ENCODE measurements at regions not wholly inside any gene's neighbourhood (a gene's known extent, or its start where the extent isn't known, plus 50 kb on each side); places are given as distances from the start of the nearest gene placed in this dataset.
A peak's percentile ranks its signal among the peaks of the same experiment; 100 is the strongest.

- intact Hi-C loops (cut with micrococcal nuclease), result no loop called here
- no peaks in the 10 kb centered on the region for H3K9me3 ChIP-seq (ENCODE audit: control insufficient read depth in 1 of 2, low read length in 2 of 2)
- H3K27me3 ChIP-seq (ENCODE audit: insufficient read depth, low read length), result no peaks in the 10 kb centered on the region
- Mint-ChIP-seq H3K27me3 (peaks cover 5 to 7% of the 10 kb centered on the region in 2 donors), H3K4me3 (peak overlapping the region in 1 of 8 donors; percentile 1), H3K4me1 (peaks cover 8 to 17% (median 13%) of the 10 kb centered on the region in 4 donors), H3K9me3 (no peaks in the 10 kb centered on the region), H3K27ac (peak overlapping the region in 2 of 7 donors; percentile 17 to 58), H3K36me3 (no peaks in the 10 kb centered on the region)
- H3K4me3 ChIP-seq (ENCODE audit: low read length in 2 of 2), result no peak overlapping the region
- CTCF ChIA-PET (ENCODE audit: partially characterized antibody), result interaction anchor here (1.0 kb wide), 1 partner anchor 8 kb away, joined by 3 read pairs; no protein-coding TSS in a partner anchor
- H3K27ac ChIP-seq (ENCODE audit: low read depth, low read length), result no peak overlapping the region
- no peak for DNase-seq
- no peaks in the 10 kb centered on the region for H3K36me3 ChIP-seq (ENCODE audit: insufficient read depth, low read length)
- peaks cover 5% of the 10 kb centered on the region for H3K4me1 ChIP-seq (ENCODE audit: insufficient read depth, low read length)
- POLR2A ChIA-PET (ENCODE audit: partially characterized antibody), result no interaction called here
Measured at GRCh38 chr2:181810823-181811695, 80.5 kb upstream of the ITPRID2 start.

GRCh38 chr2:181812106-181812743, 79.3 kb upstream of the ITPRID2 start:
- H3K27ac Mint-ChIP-seq, result no peak overlapping the region
- Histone ChIP-seq H3K4me3 (ENCODE audit: low read length in 2 of 2) (no peak overlapping the region), H3K4me1 (ENCODE audit: insufficient read depth, low read length) (peaks cover 5% of the 10 kb centered on the region), H3K27me3 (ENCODE audit: insufficient read depth, low read length) (no peaks in the 10 kb centered on the region), H3K36me3 (ENCODE audit: insufficient read depth, low read length) (no peaks in the 10 kb centered on the region), H3K9me3 (ENCODE audit: control insufficient read depth in 1 of 2, low read length in 2 of 2) (no peaks in the 10 kb centered on the region), H3K27ac (ENCODE audit: low read depth, low read length) (no peak overlapping the region)
- intact Hi-C loops (cut with micrococcal nuclease), result no loop called here
- no peaks in the 10 kb centered on the region for H3K36me3 Mint-ChIP-seq
- no peak overlapping the region for H3K4me3 Mint-ChIP-seq
- ChIA-PET POLR2A (ENCODE audit: partially characterized antibody) (interaction anchor here (0.6 kb wide), 1 partner anchor 42 kb away, joined by 4 read pairs; no protein-coding TSS in a partner anchor), CTCF (ENCODE audit: partially characterized antibody) (interaction anchor here (0.8 to 1.0 kb wide), 2 partner anchors 9 to 19 kb away, joined by 3 read pairs; no protein-coding TSS in a partner anchor)
- no peak for DNase-seq
- no peaks in the 10 kb centered on the region for H3K9me3 Mint-ChIP-seq
- peaks cover 0 to 3% of the 10 kb centered on the region in 2 donors for H3K27me3 Mint-ChIP-seq
- H3K4me1 Mint-ChIP-seq, result peaks cover 8 to 17% (median 13%) of the 10 kb centered on the region in 4 donors

- H3K4me1 ChIP-seq (ENCODE audit: insufficient read depth, low read length), result peaks cover 5% of the 10 kb centered on the region
- H3K4me3 ChIP-seq (ENCODE audit: low read length in 2 of 2), result no peak overlapping the region
- no peaks in the 10 kb centered on the region for H3K9me3 Mint-ChIP-seq
- H3K9me3 ChIP-seq (ENCODE audit: control insufficient read depth in 1 of 2, low read length in 2 of 2), result no peaks in the 10 kb centered on the region
- H3K27ac ChIP-seq (ENCODE audit: low read depth, low read length), result no peak overlapping the region
- peaks cover 8 to 17% (median 13%) of the 10 kb centered on the region in 4 donors for H3K4me1 Mint-ChIP-seq
- H3K27me3 Mint-ChIP-seq, result peaks cover 0 to 3% of the 10 kb centered on the region in 2 donors
- H3K36me3 ChIP-seq (ENCODE audit: insufficient read depth, low read length), result no peaks in the 10 kb centered on the region
- intact Hi-C loops (cut with micrococcal nuclease), result no loop called here
- no peak overlapping the region for H3K27ac Mint-ChIP-seq
- POLR2A ChIA-PET (ENCODE audit: partially characterized antibody), result no interaction called here
- CTCF ChIA-PET (ENCODE audit: partially characterized antibody), result no interaction called here
- peak overlapping the region in 1 of 8 donors; percentile 16 for H3K4me3 Mint-ChIP-seq
- H3K27me3 ChIP-seq (ENCODE audit: insufficient read depth, low read length), result no peaks in the 10 kb centered on the region
- DNase-seq, result no peak
- no peaks in the 10 kb centered on the region for H3K36me3 Mint-ChIP-seq
Measured at GRCh38 chr2:181814057-181814491, 77.5 kb upstream of the ITPRID2 start.

- H3K9me3 Mint-ChIP-seq, result no peaks in the 10 kb centered on the region
- Histone ChIP-seq H3K27ac (ENCODE audit: low read depth, low read length) (no peak overlapping the region), H3K27me3 (ENCODE audit: insufficient read depth, low read length) (no peaks in the 10 kb centered on the region), H3K9me3 (ENCODE audit: control insufficient read depth in 1 of 2, low read length in 2 of 2) (no peaks in the 10 kb centered on the region), H3K36me3 (ENCODE audit: insufficient read depth, low read length) (no peaks in the 10 kb centered on the region), H3K4me3 (ENCODE audit: low read length in 2 of 2) (no peak overlapping the region), H3K4me1 (ENCODE audit: insufficient read depth, low read length) (peaks cover 5% of the 10 kb centered on the region)
- H3K27me3 Mint-ChIP-seq, result peaks cover 5 to 8% of the 10 kb centered on the region in 2 donors
- peaks cover 8 to 13% (median 12%) of the 10 kb centered on the region in 4 donors for H3K4me1 Mint-ChIP-seq
- CTCF ChIA-PET (ENCODE audit: partially characterized antibody), result no interaction called here
- H3K36me3 Mint-ChIP-seq, result no peaks in the 10 kb centered on the region
- H3K27ac Mint-ChIP-seq, result no peak overlapping the region
- POLR2A ChIA-PET (ENCODE audit: partially characterized antibody), result no interaction called here
- intact Hi-C loops (cut with micrococcal nuclease), result no loop called here
- no peak overlapping the region for H3K4me3 Mint-ChIP-seq
- DNase-seq, result no peak
Measured at GRCh38 chr2:181817509-181817908, 74.0 kb upstream of the ITPRID2 start.

GRCh38 chr2:181818058-181818680, 73.4 kb upstream of the ITPRID2 start:
- DNase-seq, result no peak
- intact Hi-C loops (cut with micrococcal nuclease), result no loop called here
- Mint-ChIP-seq H3K27ac (no peak overlapping the region), H3K4me3 (no peak overlapping the region), H3K36me3 (no peaks in the 10 kb centered on the region), H3K4me1 (peaks cover 8 to 13% (median 12%) of the 10 kb centered on the region in 4 donors), H3K27me3 (peaks cover 4 to 8% of the 10 kb centered on the region in 2 donors), H3K9me3 (no peaks in the 10 kb centered on the region)
- H3K27me3 ChIP-seq (ENCODE audit: insufficient read depth, low read length), result no peaks in the 10 kb centered on the region
- POLR2A ChIA-PET (ENCODE audit: partially characterized antibody), result no interaction called here
- peaks cover 5% of the 10 kb centered on the region for H3K4me1 ChIP-seq (ENCODE audit: insufficient read depth, low read length)
- H3K9me3 ChIP-seq (ENCODE audit: control insufficient read depth in 1 of 2, low read length in 2 of 2), result no peaks in the 10 kb centered on the region
- no peak overlapping the region for H3K4me3 ChIP-seq (ENCODE audit: low read length in 2 of 2)
- H3K36me3 ChIP-seq (ENCODE audit: insufficient read depth, low read length), result no peaks in the 10 kb centered on the region
- H3K27ac ChIP-seq (ENCODE audit: low read depth, low read length), result no peak overlapping the region
- CTCF ChIA-PET (ENCODE audit: partially characterized antibody), result no interaction called here

- Mint-ChIP-seq H3K27ac (no peak overlapping the region), H3K4me3 (no peak overlapping the region), H3K9me3 (no peaks in the 10 kb centered on the region), H3K36me3 (no peaks in the 10 kb centered on the region), H3K4me1 (peaks cover 4 to 9% (median 7%) of the 10 kb centered on the region in 4 donors), H3K27me3 (peaks cover 3 to 8% of the 10 kb centered on the region in 2 donors)
- CTCF ChIA-PET (ENCODE audit: partially characterized antibody), result no interaction called here
- no peak overlapping the region for H3K4me3 ChIP-seq (ENCODE audit: low read length in 2 of 2)
- intact Hi-C loops (cut with micrococcal nuclease), result no loop called here
- no peak for DNase-seq
- no peaks in the 10 kb centered on the region for H3K36me3 ChIP-seq (ENCODE audit: insufficient read depth, low read length)
- no peaks in the 10 kb centered on the region for H3K27me3 ChIP-seq (ENCODE audit: insufficient read depth, low read length)
- POLR2A ChIA-PET (ENCODE audit: partially characterized antibody), result no interaction called here
- H3K9me3 ChIP-seq (ENCODE audit: control insufficient read depth in 1 of 2, low read length in 2 of 2), result no peaks in the 10 kb centered on the region
- peaks cover 5% of the 10 kb centered on the region for H3K4me1 ChIP-seq (ENCODE audit: insufficient read depth, low read length)
- H3K27ac ChIP-seq (ENCODE audit: low read depth, low read length), result no peak overlapping the region
Measured at GRCh38 chr2:181818840-181819239, 72.7 kb upstream of the ITPRID2 start.

GRCh38 chr2:181821049-181821448, 70.5 kb upstream of the ITPRID2 start:
- Mint-ChIP-seq H3K4me1 (no peaks in the 10 kb centered on the region), H3K27me3 (peaks cover 3 to 8% of the 10 kb centered on the region in 2 donors), H3K9me3 (no peaks in the 10 kb centered on the region), H3K36me3 (no peaks in the 10 kb centered on the region), H3K4me3 (no peak overlapping the region), H3K27ac (no peak overlapping the region)
- no peak for DNase-seq
- Histone ChIP-seq H3K4me3 (ENCODE audit: low read length in 2 of 2) (no peak overlapping the region), H3K27ac (ENCODE audit: low read depth, low read length) (no peak overlapping the region), H3K9me3 (ENCODE audit: control insufficient read depth in 1 of 2, low read length in 2 of 2) (no peaks in the 10 kb centered on the region), H3K36me3 (ENCODE audit: insufficient read depth, low read length) (no peaks in the 10 kb centered on the region), H3K4me1 (ENCODE audit: insufficient read depth, low read length) (no peaks in the 10 kb centered on the region), H3K27me3 (ENCODE audit: insufficient read depth, low read length) (no peaks in the 10 kb centered on the region)
- ChIA-PET CTCF (ENCODE audit: partially characterized antibody) (no interaction called here), POLR2A (ENCODE audit: partially characterized antibody) (no interaction called here)
- intact Hi-C loops (cut with micrococcal nuclease), result no loop called here

All from CD4-positive, alpha-beta memory T cell (primary cell).